ENCODE measurements at regions not wholly inside any gene's neighbourhood (a gene's known extent, or its start where the extent isn't known, plus 50 kb on each side); places are given as distances from the start of the nearest gene placed in this dataset.

DNA sequence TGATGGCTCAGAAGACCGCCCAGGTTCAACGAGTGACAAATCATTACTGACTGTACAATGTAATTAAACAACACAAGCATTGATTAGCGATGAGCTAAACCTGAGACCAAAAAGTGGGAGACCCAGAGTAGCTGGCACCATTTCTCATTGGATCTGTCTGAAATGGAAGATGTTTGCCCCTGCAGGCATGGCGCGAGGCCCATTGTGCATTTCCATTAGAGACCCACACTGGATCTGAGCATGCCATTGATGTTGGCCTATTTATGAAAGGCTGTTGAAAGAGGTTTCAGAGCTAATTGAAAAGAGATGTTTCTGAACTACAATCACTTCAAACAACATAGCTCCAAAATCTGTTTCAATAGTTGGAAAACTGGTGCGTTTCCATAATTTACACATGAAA is 196.7 kb downstream of the TFAP2B start:
- H3K4me3 ChIP-seq (ENCODE audit: low read depth, low read length) = no peak overlapping the region
- peaks cover 3% of the 10 kb centered on the region for H3K9me3 ChIP-seq (ENCODE audit: control insufficient read depth, insufficient read depth, low read length)
- no peak overlapping the region for H3K27ac ChIP-seq (ENCODE audit: low read depth, low read length)
- ChIA-PET POLR2A (no interaction called here), CTCF (no interaction called here)
- no peaks in the 10 kb centered on the region for H3K27me3 ChIP-seq (ENCODE audit: control insufficient read depth, insufficient read depth, low read length)
- no peak for DNase-seq (ENCODE audit: low read depth, low spot score)
- TF ChIP-seq, protein P1, sequence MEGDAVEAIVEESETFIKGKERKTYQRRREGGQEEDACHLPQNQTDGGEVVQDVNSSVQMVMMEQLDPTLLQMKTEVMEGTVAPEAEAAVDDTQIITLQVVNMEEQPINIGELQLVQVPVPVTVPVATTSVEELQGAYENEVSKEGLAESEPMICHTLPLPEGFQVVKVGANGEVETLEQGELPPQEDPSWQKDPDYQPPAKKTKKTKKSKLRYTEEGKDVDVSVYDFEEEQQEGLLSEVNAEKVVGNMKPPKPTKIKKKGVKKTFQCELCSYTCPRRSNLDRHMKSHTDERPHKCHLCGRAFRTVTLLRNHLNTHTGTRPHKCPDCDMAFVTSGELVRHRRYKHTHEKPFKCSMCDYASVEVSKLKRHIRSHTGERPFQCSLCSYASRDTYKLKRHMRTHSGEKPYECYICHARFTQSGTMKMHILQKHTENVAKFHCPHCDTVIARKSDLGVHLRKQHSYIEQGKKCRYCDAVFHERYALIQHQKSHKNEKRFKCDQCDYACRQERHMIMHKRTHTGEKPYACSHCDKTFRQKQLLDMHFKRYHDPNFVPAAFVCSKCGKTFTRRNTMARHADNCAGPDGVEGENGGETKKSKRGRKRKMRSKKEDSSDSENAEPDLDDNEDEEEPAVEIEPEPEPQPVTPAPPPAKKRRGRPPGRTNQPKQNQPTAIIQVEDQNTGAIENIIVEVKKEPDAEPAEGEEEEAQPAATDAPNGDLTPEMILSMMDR (IDR thresholded peaks at IDR 0.05; ENCODE audit: low read depth, low read length) = no peak

DNA sequence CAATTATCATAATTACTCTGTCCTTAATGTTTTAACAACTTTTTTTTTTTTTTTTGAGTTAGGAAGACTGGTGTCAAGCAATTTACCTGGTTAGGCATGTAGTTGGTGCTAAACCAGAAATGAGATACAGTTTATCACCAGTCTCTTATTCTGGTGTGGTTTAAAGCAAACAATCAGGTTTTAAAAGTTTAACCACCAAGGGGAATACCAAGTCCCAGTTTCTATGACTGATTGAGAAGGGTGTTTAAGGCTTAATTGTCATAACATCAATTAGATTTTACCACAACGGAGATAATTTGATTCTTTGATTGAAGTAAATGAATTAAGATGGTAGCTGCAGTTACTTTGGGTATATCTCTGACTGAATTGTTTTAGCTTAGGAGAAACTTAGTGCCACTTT is 197.8 kb downstream of the TFAP2B start:
- no peak overlapping the region for H3K27ac ChIP-seq (ENCODE audit: low read depth, low read length)
- ChIA-PET CTCF (interaction anchor here (0.7 kb wide), 1 partner anchor 35 kb away, joined by 4 read pairs; no protein-coding TSS in a partner anchor), POLR2A (no interaction called here)
- DNase-seq (ENCODE audit: low read depth, low spot score) = no peak
- peaks cover 3% of the 10 kb centered on the region for H3K9me3 ChIP-seq (ENCODE audit: control insufficient read depth, insufficient read depth, low read length)
- TF ChIP-seq, protein P1 (IDR thresholded peaks at IDR 0.05; ENCODE audit: low read depth, low read length) = no peak
- H3K27me3 ChIP-seq (ENCODE audit: control insufficient read depth, insufficient read depth, low read length) = no peaks in the 10 kb centered on the region
- no peak overlapping the region for H3K4me3 ChIP-seq (ENCODE audit: low read depth, low read length)

DNA sequence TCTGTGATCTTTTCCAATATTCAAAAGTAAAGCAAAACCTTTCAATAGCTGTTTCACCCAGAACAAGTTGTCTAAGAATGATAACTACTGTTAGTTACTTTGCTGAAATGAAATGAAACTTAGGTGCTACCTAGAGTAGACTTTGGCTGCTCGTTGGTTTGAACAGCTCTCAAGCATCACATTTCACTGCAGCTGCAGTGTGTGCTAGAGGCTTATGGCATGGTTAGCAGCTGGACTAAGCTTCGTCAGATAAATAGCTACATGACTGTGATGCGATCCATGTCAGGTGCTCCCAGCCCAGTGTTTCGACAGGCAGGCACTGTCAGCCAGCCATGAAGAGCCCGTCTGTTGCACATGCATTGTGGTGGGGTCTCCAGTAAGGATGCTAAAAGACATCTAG is 201.1 kb downstream of the TFAP2B start:
- Histone ChIP-seq H3K4me3 (ENCODE audit: low read depth, low read length) (no peak overlapping the region), H3K27ac (ENCODE audit: low read depth, low read length) (no peak overlapping the region), H3K9me3 (ENCODE audit: control insufficient read depth, insufficient read depth, low read length) (peaks cover 3% of the 10 kb centered on the region), H3K27me3 (ENCODE audit: control insufficient read depth, insufficient read depth, low read length) (no peaks in the 10 kb centered on the region)
- TF ChIP-seq, protein P1 (IDR thresholded peaks at IDR 0.05; ENCODE audit: low read depth, low read length) = no peak
- DNase-seq (ENCODE audit: low read depth, low spot score) = no peak
- CTCF ChIA-PET = no interaction called here
- POLR2A ChIA-PET = no interaction called here

DNA sequence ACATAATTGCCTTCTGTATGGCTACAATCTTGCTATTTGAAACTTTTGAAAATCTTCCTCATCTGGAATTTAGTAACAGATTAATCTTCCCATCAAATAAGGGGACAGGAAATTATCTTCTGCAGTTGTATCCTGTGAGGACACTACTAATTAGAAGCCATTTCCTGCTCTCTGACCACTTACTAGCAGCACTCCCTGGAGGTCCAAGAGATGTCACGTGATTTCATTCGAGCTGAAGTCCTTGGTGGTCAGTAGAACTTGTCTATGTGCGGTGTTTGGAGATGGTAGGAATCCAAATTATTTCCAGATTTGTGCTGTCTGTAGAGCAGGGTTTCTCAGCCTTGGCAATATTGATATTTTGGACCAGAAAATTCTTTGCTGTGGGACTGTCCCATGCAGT is 202.5 kb downstream of the TFAP2B start:
- Histone ChIP-seq H3K27me3 (ENCODE audit: control insufficient read depth, insufficient read depth, low read length) (no peaks in the 10 kb centered on the region), H3K4me3 (ENCODE audit: low read depth, low read length) (no peak overlapping the region), H3K27ac (ENCODE audit: low read depth, low read length) (no peak overlapping the region), H3K9me3 (ENCODE audit: control insufficient read depth, insufficient read depth, low read length) (peaks cover 10% of the 10 kb centered on the region)
- TF ChIP-seq, protein P1 (IDR thresholded peaks at IDR 0.05; ENCODE audit: low read depth, low read length) = no peak
- POLR2A ChIA-PET = no interaction called here
- CTCF ChIA-PET = no interaction called here
- DNase-seq (ENCODE audit: low read depth, low spot score) = no peak

DNA sequence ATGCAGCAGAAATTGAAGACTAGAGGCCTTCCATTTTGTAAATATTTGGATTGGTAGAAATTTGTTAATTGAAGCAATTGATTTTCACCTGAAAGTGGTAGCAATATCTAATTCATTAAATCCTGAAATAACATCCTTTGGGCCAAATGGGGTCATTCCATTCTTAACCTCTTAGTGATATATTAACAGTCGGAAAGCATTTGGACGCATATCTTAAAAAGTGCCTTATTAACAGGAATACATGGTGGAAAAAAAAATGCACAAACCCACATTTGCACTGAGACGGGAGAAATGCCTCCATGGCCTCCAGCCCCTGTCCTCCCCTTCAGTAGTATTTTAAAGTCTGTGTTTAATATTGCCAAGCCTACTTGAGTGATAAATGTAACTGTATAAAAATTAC is 205.5 kb downstream of the TFAP2B start:
- ChIA-PET POLR2A (interaction anchor here (0.6 kb wide), 1 partner anchor 47 kb away, joined by 3 read pairs; no protein-coding TSS in a partner anchor), CTCF (no interaction called here)
- Histone ChIP-seq H3K27ac (ENCODE audit: low read depth, low read length) (no peak overlapping the region), H3K27me3 (ENCODE audit: control insufficient read depth, insufficient read depth, low read length) (no peaks in the 10 kb centered on the region), H3K9me3 (ENCODE audit: control insufficient read depth, insufficient read depth, low read length) (peaks cover 10% of the 10 kb centered on the region), H3K4me3 (ENCODE audit: low read depth, low read length) (no peak overlapping the region)
- TF ChIP-seq, protein P1 (IDR thresholded peaks at IDR 0.05; ENCODE audit: low read depth, low read length) = no peak
- no peak for DNase-seq (ENCODE audit: low read depth, low spot score)

All from AG04450 (cell line).